Activated naive CD4-positive, alpha-beta T cell treated with anti-CD3 and anti-CD28 coated beads for 36 hours (primary cell): ENCODE measurements at regions not wholly inside any gene's neighbourhood (a gene's known extent, or its start where the extent isn't known, plus 50 kb on each side); places are given as distances from the start of the nearest gene placed in this dataset.
A peak's percentile ranks its signal among the peaks of the same experiment; 100 is the strongest.

Experiments used
- CTCF ChIA-PET: fragments of 350-600 bp; sonication (Branson Sonifier 250); formaldehyde crosslinking; loops from one replicate; lab custom pipeline; 2021; ENCODE audit warnings: antibody characterized with exemption; lab: Charles Lee
- DNase-seq: peaks from one replicate; pipeline ENCODE4 v3.0.0-alpha.2; 2020
- H3K27ac Mint-ChIP-seq: one replicate; pipeline ENCODE4 v1.8.0; 2021; ENCODE audit warnings: mild to moderate bottlenecking, mixed read lengths
- H3K27me3 Mint-ChIP-seq: one replicate; pipeline ENCODE4 v1.8.0; 2021; ENCODE audit warnings: low read depth, mixed read lengths
- H3K36me3 Mint-ChIP-seq: one replicate; pipeline ENCODE4 v1.8.0; 2021; ENCODE audit warnings: low read depth, mixed read lengths
- H3K4me1 Mint-ChIP-seq: one replicate; pipeline ENCODE4 v1.8.0; 2021; ENCODE audit warnings: low read depth, mixed read lengths
- H3K4me3 Mint-ChIP-seq: one replicate; pipeline ENCODE4 v1.8.0; 2021; ENCODE audit warnings: mild to moderate bottlenecking, moderate library complexity, mixed read lengths
- H3K9me3 Mint-ChIP-seq: one replicate; pipeline ENCODE4 v1.8.0; 2021; ENCODE audit warnings: mixed read lengths
- intact Hi-C: fragments of 100-400 bp; cut with micrococcal nuclease; formaldehyde crosslinking; loops from one replicate; pipeline ENCODE4 v1.15.1; 2023

- intact Hi-C loops, result no loop called here
- H3K27ac Mint-ChIP-seq, result no peak overlapping the region
- CTCF ChIA-PET, result interaction anchor here (0.5 to 1.8 kb wide), 2 partner anchors 9 to 174 kb away, joined by 5 to 10 read pairs; no protein-coding TSS in a partner anchor
- peaks cover 8% of the 10 kb centered on the region for H3K4me1 Mint-ChIP-seq
- no peak for DNase-seq
- no peak overlapping the region for H3K4me3 Mint-ChIP-seq
- H3K27me3 Mint-ChIP-seq, result no peaks in the 10 kb centered on the region
- no peaks in the 10 kb centered on the region for H3K36me3 Mint-ChIP-seq
- H3K9me3 Mint-ChIP-seq, result no peaks in the 10 kb centered on the region
Measured at GRCh38 chr14:65241125-65241752, 138.9 kb upstream of the MAX start.

- no peak for DNase-seq
- Mint-ChIP-seq H3K4me1 (peaks cover 8% of the 10 kb centered on the region), H3K4me3 (no peak overlapping the region), H3K27ac (no peak overlapping the region), H3K9me3 (no peaks in the 10 kb centered on the region), H3K36me3 (no peaks in the 10 kb centered on the region), H3K27me3 (no peaks in the 10 kb centered on the region)
- CTCF ChIA-PET, result no interaction called here
- intact Hi-C loops, result no loop called here
Measured at GRCh38 chr14:65242732-65243134, 140.4 kb upstream of the MAX start.

DNA sequence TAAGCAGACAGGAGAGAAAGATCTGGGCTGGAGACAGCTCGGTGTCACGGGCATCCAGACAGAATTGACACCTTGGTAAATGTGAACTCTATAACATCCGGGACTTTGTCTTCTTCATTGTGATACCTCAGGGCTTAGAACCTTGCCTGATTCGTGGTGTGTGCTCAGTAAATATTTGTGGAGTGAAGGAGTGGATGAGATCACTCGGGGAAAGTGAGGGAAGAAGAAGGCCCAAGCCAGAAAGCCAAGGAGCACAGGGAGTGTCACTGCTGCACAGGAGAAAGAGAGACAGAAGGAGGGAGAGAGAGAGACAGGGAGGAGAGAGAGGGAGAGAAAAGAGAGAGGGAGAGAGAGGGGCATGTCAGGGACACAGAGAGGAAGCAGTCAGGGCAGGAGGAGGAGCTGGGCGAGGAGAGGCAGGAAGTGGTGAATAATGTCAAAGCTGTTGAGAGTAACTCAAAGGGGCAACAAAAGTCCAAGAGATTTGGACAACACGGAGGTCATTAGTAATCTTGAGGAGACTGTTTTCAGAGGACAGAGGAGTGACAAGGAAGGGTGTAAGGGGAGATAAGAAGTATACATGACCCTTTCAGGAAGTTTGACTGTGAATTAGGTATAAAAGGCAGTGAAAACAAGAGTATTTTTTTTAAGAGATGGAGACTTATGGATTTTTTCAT, 141.6 kb upstream of the MAX start:
- Mint-ChIP-seq H3K4me1 (peaks cover 8% of the 10 kb centered on the region), H3K27me3 (no peaks in the 10 kb centered on the region), H3K9me3 (no peaks in the 10 kb centered on the region), H3K27ac (no peak overlapping the region), H3K4me3 (no peak overlapping the region), H3K36me3 (no peaks in the 10 kb centered on the region)
- intact Hi-C loops, result no loop called here
- CTCF ChIA-PET, result interaction anchor here (0.6 to 0.9 kb wide), 2 partner anchors 143 to 246 kb away, joined by 3 to 4 read pairs; no protein-coding TSS in a partner anchor
- DNase-seq, result peak; percentile 52

DNA sequence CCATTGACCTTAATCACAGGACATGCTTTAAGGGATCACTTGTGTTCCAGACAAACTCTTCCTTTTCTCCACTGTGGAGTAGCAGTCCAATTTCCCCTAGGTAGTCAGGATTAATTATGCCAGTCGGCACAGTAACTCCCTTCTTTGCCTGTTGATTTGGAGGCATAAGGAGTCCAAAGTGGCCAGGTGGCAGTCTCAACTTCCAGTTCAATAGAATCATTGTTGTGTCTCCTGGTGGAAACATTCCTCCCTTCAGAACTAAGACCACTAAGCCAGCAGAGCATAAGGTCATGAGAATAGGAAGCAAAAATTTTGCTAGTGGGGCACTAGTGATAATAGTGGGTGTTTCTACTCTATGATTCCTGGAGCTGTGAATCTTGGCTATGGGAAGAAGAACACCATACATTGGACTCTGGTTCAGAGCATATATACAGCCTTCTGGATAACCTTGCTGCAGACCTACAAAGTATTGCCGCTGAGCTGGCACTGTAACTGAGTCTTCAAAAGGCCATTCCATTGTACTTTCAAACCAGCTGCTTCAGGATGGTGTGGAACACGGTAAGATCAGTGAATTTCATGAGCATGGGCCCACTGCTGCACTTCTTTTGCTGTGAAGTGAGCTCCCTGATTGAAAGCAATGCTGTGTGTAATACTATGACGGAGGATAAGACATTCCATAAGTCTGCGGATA, 147.3 kb upstream of the MAX start:
- no peaks in the 10 kb centered on the region for H3K36me3 Mint-ChIP-seq
- peaks cover 11% of the 10 kb centered on the region for H3K4me1 Mint-ChIP-seq
- no peak overlapping the region for H3K27ac Mint-ChIP-seq
- no peak for DNase-seq
- CTCF ChIA-PET, result interaction anchor here (0.6 kb wide), 1 partner anchor 122 kb away, joined by 3 read pairs; no protein-coding TSS in a partner anchor
- H3K4me3 Mint-ChIP-seq, result no peak overlapping the region
- no peaks in the 10 kb centered on the region for H3K27me3 Mint-ChIP-seq
- intact Hi-C loops, result no loop called here
- no peaks in the 10 kb centered on the region for H3K9me3 Mint-ChIP-seq

- peaks cover 16% of the 10 kb centered on the region for H3K4me1 Mint-ChIP-seq
- no peak overlapping the region for H3K27ac Mint-ChIP-seq
- no peaks in the 10 kb centered on the region for H3K9me3 Mint-ChIP-seq
- intact Hi-C loops, result no loop called here
- no peak overlapping the region for H3K4me3 Mint-ChIP-seq
- CTCF ChIA-PET, result interaction anchor here (0.6 kb wide), 1 partner anchor 122 kb away, joined by 3 read pairs; no protein-coding TSS in a partner anchor
- no peak for DNase-seq
- no peaks in the 10 kb centered on the region for H3K36me3 Mint-ChIP-seq
- H3K27me3 Mint-ChIP-seq, result no peaks in the 10 kb centered on the region
Measured at GRCh38 chr14:65250162-65250495, 147.8 kb upstream of the MAX start.

DNA sequence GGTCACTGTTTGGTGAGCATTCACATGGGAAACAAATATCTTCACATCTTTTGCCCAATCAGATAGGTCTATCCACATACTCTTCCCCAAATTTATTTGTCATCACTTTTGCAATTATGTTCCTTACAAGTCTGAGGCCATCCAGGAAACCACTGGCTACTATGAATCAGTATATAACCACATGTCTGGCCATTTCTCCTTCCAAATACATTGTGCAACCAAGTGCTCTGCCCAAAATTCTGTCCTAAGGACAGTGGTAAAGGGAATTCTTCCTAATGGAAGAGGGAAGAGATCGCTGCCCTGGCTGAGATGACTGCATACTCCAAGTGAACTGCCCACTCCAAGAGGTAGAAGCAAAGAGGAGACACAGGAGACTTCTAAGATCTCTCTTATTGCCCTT, 148.9 kb upstream of the MAX start:
- Mint-ChIP-seq H3K9me3 (no peaks in the 10 kb centered on the region), H3K36me3 (no peaks in the 10 kb centered on the region), H3K27me3 (no peaks in the 10 kb centered on the region), H3K4me1 (peaks cover 22% of the 10 kb centered on the region), H3K27ac (no peak overlapping the region), H3K4me3 (no peak overlapping the region)
- no peak for DNase-seq
- CTCF ChIA-PET, result no interaction called here
- intact Hi-C loops, result no loop called here

GRCh38 chr14:65252482-65253255, 150.4 kb upstream of the MAX start:
- no peak for DNase-seq
- no peaks in the 10 kb centered on the region for H3K9me3 Mint-ChIP-seq
- CTCF ChIA-PET, result no interaction called here
- H3K4me1 Mint-ChIP-seq, result peaks cover 24% of the 10 kb centered on the region
- no peaks in the 10 kb centered on the region for H3K36me3 Mint-ChIP-seq
- no peaks in the 10 kb centered on the region for H3K27me3 Mint-ChIP-seq
- intact Hi-C loops, result no loop called here
- no peak overlapping the region for H3K27ac Mint-ChIP-seq
- no peak overlapping the region for H3K4me3 Mint-ChIP-seq

- Mint-ChIP-seq H3K4me1 (peaks cover 25% of the 10 kb centered on the region), H3K27me3 (no peaks in the 10 kb centered on the region), H3K27ac (no peak overlapping the region), H3K4me3 (no peak overlapping the region), H3K36me3 (no peaks in the 10 kb centered on the region), H3K9me3 (peaks cover 3% of the 10 kb centered on the region)
- DNase-seq, result peak; percentile 36
- CTCF ChIA-PET, result no interaction called here
- intact Hi-C loops, result no loop called here
Measured at GRCh38 chr14:65255029-65255545, 152.8 kb upstream of the MAX start.

- H3K9me3 Mint-ChIP-seq, result peaks cover 3% of the 10 kb centered on the region
- H3K4me3 Mint-ChIP-seq, result no peak overlapping the region
- CTCF ChIA-PET, result interaction anchor here (0.8 to 1.3 kb wide), 2 partner anchors 20 to 156 kb away, joined by 3 read pairs; partner anchors contain the start of gene FUT8
- intact Hi-C loops, result no loop called here
- peak; percentile 17 for DNase-seq
- peaks cover 25% of the 10 kb centered on the region for H3K4me1 Mint-ChIP-seq
- H3K27ac Mint-ChIP-seq, result no peak overlapping the region
- H3K36me3 Mint-ChIP-seq, result no peaks in the 10 kb centered on the region
- H3K27me3 Mint-ChIP-seq, result no peaks in the 10 kb centered on the region
Measured at GRCh38 chr14:65255583-65256461, 153.5 kb upstream of the MAX start.

DNA sequence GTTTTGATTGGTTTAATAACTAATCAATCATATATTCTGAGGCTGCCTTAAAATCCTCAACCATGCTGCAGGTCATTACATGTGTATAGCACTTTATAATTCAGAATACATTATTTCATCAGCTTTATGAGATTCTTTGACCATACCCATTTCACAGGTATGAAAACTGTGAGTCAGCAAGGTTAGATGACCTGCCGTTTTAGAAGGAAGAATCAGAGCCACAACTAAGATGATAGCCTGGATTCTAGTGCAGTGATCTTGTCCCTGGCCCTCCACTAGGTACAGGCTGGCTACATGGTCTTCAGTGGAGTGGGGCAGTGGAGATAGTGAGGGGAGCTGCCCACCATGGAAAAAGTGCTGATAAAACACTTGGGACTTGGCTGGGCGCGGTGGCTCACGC, 154.4 kb upstream of the MAX start:
- intact Hi-C loops, result no loop called here
- no peaks in the 10 kb centered on the region for H3K27me3 Mint-ChIP-seq
- CTCF ChIA-PET, result interaction anchor here (1.3 kb wide), 1 partner anchor 155 kb away, joined by 3 read pairs; the partner anchor contains the start of gene FUT8

DNA sequence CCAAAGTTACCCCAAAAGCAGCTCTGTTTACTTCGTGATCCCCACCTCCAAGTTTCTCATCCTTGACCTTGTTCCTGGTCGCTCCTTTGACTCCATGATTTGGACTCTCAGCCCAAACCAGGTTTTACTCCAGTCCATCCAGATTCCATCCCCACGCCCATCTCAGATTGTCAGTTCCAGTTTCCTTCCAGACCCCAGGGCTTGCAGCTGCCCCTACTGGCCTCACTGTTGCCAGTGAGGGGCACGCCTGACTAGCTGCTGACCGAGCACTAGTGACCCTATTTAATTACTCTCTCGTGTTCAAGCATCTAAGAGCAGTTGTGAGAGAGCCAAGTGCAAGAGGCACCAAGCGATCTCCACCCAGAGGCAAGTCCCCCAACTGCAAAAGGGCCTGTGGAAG, 155.1 kb upstream of the FUT8 start:
- H3K36me3 Mint-ChIP-seq, result no peaks in the 10 kb centered on the region
- H3K4me3 Mint-ChIP-seq, result no peak overlapping the region
- no peak for DNase-seq
- no peak overlapping the region for H3K27ac Mint-ChIP-seq
- intact Hi-C loops, result no loop called here
- H3K9me3 Mint-ChIP-seq, result peaks cover 11% of the 10 kb centered on the region
- peaks cover 25% of the 10 kb centered on the region for H3K4me1 Mint-ChIP-seq
- CTCF ChIA-PET, result interaction anchor here (0.6 kb wide), 1 partner anchor 365 kb away, joined by 3 read pairs; no protein-coding TSS in a partner anchor
- no peaks in the 10 kb centered on the region for H3K27me3 Mint-ChIP-seq

More for the DNA sequence above, 154.4 kb upstream of the MAX start:
- peaks cover 10% of the 10 kb centered on the region for H3K9me3 Mint-ChIP-seq
- peaks cover 25% of the 10 kb centered on the region for H3K4me1 Mint-ChIP-seq
- no peak overlapping the region for H3K4me3 Mint-ChIP-seq
- no peak overlapping the region for H3K27ac Mint-ChIP-seq
- H3K36me3 Mint-ChIP-seq, result no peaks in the 10 kb centered on the region
- DNase-seq, result no peak
